HPDE6-E6E7 (cell line): ENCODE measurements at regions not wholly inside any gene's neighbourhood (a gene's known extent, or its start where the extent isn't known, plus 50 kb on each side); places are given as distances from the start of the nearest gene placed in this dataset.

Source experiments
- DNase-seq: peaks from one replicate; pipeline ENCODE4 v3.0.0; 2011; ENCODE audit warnings: missing footprints; ENCODE audit errors: extremely low spot score

- DNase-seq = no peak
Observed at GRCh38 chr13:48181482-48182145, 51.4 kb upstream of the ITM2B start.

DNA sequence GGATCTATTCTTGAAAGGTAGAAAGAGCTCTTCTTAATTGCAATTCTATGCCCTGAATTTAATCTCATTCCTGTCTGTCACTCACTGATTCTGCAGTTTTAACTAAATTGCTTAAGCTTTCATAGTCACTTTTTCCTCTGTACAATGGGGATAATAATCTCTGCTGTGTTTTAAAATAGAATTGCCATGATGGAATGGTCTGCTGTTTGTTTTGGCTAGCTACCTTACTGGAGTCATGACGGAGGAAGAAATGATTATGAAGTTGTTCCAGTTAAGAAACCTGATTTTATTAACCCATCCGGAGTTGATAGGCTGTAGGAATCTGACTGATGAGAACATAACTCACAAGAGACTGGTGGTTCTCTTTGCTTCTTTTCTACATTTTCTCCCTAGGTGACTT is 54.9 kb upstream of the ITM2B start:
- DNase-seq = no peak

DNA sequence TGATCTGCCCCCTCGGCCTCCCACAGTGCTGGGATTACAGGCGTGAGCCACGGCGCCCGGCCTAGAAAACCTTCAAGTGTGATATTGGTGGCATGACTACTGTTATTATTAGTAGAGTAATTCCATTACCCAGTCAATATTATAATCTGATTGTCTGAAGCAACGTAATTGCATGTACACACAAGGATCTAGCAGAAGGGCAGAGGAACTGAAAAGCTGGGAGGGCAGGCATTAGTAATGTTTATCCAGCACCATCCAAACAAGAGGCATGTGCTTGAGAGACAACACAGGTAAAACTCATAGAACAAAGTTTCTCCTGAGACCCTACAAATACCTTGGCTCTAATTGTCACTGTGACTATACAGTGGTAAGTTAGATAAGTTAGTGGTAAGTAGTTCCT is 56.2 kb upstream of the ITM2B start:
- DNase-seq = no peak

GRCh38 chr13:48175185-48175584 is 57.8 kb upstream of the ITM2B start:
- DNase-seq = no peak

DNA sequence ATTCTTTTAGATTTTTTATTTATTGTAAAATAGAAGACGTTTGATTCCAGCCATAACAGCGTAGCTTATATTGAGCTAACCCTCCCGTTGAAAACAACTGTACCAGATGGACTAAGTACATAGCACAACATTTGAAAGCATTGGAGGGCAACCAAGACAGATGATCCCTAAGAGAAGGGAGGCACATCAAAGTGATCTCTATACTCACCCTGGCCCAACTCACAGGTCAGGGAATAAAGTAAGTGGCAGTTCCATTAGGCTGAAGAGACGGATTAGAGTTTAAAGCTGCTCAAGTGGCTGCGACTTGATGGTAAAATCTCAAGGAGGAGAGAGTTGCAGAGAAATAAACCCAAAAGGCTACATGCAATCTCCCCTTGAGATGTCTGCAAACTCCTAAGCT is 65.1 kb upstream of the ITM2B start:
- DNase-seq = no peak

- no peak for DNase-seq
Observed at GRCh38 chr13:48165727-48166126, 67.3 kb upstream of the ITM2B start.

DNA sequence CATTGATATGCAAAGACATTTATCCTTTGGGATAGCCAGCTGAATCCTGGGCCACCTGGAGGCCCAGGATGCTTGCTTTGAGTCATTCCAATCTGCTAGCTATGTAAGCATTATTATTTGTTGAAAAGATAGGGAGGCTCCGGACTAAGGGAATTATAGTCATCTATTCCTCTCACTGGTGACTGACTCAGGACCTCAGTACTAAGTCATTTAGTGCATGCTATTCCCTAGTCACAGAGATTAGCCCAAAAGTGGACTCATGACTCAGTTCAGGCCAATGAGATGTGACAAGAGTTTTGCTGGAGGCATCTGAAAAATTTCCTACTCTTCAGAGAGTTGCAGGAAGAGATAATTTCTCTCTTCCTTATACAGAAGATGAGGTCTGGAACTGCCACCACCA is 67.9 kb upstream of the ITM2B start:
- DNase-seq = no peak

DNA sequence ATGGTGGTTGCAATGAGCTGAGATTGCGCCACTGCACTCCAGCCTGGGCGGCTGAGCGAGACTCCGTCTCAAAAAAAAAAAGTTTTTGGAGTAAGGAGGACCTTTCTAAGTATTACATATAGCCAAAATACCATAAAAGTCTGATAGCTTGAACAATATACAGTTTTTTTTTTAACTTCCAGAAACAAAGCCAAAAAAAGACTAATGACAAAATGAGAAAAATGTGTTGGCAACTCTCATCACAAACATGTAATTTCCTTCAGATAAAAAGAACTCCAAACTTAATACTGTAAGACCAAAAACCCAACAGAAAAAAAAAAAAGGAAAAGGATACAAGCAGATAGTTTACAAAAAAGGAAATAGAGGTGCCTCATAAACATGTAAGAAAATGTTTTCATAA is 68.2 kb upstream of the MED4 start:
- DNase-seq = no peak

DNA sequence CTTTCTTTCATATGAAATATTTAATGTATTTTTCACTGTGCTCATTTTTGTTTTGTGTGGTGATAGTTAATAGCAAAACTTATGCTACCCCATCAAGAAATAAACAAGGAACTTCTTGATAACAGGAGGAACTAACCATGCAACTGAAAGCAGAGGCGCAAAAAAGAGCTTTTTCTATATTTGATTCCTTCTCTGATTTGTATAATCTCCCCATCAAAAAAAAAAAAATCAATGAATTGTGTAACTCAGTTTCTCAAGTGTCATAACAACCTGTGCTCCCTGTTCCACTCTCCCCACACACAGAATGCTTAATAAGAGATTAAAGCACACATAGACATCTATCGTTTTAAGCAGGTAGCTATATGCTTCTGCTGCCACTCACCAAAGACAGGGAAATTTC is 67.3 kb upstream of the MED4 start:
- DNase-seq = no peak

DNA sequence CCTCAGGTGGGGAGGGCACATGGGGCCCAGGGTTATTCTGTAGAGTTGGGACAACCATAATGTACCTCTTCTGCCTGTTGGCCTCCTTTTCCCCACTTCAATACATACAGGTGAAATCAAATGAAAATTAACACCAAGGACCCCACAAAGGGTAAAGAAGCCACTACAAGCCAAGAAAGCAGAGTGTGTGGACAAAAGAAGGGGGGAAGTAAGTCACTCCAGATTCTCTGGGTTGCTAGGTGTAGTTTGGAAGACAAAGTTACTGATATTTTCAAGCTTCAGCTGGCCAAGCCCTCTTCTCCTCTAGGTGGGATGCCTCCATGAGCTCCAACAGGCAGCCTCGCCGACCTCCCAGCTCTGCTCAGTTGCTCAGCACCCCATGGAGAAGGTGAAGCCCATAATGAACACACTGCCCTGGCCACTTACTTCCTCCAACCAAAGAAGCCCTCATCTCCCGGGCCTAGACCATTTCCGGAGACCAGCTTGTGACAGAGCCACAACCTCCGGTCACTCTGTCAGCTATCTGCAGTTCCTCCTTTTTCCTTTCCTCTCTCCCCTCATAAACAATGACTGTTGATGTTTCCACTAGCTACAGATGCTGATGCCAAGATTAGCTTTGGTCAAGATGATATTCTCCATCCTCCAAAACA is 66.8 kb upstream of the MED4 start:
- no peak for DNase-seq

DNA sequence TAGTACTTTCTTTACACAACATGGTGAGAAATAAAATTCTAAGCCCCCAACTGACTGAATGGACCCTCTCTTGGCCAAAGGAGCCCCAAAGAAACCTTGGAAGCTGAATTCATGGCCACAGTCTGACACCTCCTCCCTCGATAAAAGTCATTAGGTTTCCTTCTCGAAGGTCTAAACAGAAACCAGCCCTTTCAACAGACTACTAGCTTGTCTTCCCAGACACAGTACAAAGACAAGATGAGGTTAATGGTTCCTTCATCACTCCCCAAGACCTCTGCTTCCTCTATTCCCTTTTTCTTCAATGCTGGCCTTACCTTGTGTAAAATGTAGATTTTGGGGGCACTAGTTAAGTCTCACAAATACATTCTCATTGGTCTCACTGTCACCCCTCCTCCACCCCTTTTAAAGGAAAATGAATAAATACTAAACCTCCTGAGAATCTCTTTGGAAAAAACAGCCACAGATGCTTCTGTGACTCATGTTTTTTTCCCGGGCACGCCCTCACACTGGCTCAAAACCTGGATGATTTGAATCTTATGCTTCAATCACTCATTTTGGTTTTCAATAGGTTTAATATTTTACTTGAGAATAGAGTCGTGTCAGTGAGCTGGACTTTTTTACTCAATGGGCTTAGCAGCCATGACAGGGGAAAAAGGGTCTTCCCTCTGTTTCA is 65.8 kb upstream of the MED4 start:
- DNase-seq = peak; percentile 3

DNA sequence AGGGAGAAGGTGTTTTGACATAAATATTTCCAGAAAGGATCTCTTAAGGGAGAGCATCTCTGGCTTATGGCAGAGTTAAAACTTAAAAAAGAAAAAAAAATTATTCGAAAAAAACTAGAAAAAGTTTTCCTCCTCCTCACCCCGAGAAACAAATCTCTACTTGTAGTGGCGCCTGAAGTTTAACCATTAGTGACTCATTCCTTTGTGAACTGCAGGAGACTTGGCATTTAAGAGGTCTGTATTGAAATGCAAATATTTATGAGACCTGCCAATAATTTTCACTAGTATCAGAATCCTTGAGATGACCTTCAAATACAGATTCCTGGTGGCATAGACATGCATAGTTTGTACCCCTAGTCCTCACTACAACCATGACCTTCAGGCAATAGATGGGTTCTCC is 64.9 kb upstream of the MED4 start:
- peak; percentile 10 for DNase-seq

- DNase-seq = peak; percentile 1
Observed at GRCh38 chr13:48159401-48159800, 64.5 kb upstream of the MED4 start.

GRCh38 chr13:48158915-48159314 is 64.0 kb upstream of the MED4 start:
- peak; percentile 5 for DNase-seq

DNA sequence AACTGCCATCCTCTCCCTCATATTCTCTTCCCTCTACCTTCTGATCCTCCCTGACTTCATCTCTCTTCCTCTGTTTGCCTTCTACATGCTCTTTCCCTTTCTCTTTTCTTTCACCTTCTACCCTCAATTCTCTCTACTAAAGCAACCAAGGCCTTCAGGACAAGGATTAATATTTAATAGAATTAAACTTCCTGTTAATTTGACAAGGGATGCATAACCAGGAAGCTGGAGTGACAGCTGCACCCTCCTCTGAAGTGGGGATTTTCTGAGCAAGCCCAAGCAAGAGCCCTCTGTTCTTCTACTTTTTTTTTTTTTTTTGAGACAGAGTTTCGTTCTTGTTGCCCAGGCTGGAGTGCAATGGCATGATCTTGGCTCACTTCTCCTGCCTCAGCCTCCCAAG is 63.4 kb upstream of the MED4 start:
- no peak for DNase-seq

- no peak for DNase-seq
Observed at GRCh38 chr13:48156466-48156865, 61.6 kb upstream of the MED4 start.

GRCh38 chr13:48155848-48156247 is 60.9 kb upstream of the MED4 start:
- peak; percentile 14 for DNase-seq

GRCh38 chr13:48154671-48155070 is 59.8 kb upstream of the MED4 start:
- no peak for DNase-seq

DNA sequence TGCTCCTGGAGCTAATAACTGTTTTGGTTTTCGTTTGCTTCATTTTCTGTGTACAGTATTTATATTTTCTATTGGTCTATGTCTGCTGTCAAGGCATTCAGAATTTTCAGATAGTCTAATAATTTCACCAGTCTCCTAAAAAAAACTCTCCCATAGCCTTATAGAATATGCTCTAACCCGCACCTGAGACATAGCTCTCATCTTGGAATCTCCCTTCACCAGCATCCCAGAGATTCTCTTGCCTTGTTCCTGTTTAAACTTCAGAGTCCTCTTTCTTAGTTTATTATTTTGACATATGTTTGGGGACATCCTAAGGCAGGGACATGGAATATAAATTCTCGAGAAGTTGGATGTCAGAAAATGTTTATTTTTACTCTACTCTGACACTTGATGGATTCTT is 58.3 kb upstream of the MED4 start:
- no peak for DNase-seq

GRCh38 chr13:48151363-48152161 is 56.7 kb upstream of the MED4 start:
- no peak for DNase-seq

- no peak for DNase-seq
Observed at GRCh38 chr13:48148454-48148853, 53.5 kb upstream of the MED4 start.

DNA sequence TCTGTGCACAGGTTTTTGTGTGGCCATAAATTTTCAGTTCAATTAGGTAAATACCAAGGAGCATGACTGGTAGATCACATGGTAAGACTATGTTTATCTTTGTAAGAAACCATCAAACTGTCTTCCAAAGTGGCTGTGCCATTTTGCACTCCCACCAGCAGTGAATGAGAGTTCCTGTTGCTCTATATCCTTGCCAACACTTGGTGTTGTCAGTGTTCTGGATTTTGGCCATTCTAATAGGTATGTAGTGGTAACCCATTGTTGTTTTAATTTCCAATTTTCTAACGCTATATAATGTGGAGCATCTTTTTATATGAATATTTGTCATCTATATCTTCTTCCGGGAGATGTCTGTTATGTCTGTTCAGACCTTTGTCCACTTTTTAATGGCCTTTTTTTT is 51.7 kb upstream of the MED4 start:
- DNase-seq = no peak

DNA sequence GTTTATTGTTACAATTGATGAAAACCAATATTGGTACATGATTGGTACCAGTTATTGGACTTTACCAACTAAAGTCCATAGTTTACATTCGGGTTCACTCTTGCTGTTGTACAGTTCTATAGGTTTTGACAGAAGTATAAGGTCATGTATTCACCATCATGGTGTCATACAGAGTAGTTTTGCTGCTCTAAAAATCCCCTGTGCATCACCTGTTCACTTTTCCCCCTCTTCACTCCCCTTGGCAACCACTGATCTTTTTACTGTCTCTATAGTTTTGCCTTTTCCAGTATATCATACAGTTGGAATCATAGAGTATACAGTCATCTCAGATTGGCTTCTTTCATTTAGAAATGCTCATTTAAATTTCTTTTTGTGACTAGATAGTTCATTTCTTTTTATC is 51.2 kb upstream of the MED4 start:
- DNase-seq = no peak
